ENCODE measurements at regions not wholly inside any gene's neighbourhood (a gene's known extent, or its start where the extent isn't known, plus 50 kb on each side); places are given as distances from the start of the nearest gene placed in this dataset.
A peak's percentile ranks its signal among the peaks of the same experiment; 100 is the strongest.

GRCh38 chr14:61893371-61893940 is 131.2 kb downstream of the SNAPC1 start:
- DNase-seq (no peak), ATAC-seq (no peak)

GRCh38 chr14:61894452-61895077 is 132.3 kb downstream of the SNAPC1 start:
- DNase-seq: peak; percentile 74
- no peak for ATAC-seq

GRCh38 chr14:61897300-61897699 is 135.1 kb downstream of the SNAPC1 start:
- ATAC-seq (no peak), DNase-seq (no peak)

- DNase-seq: no peak
- ATAC-seq: no peak
Observed at GRCh38 chr14:61898568-61898967, 136.3 kb downstream of the SNAPC1 start.

- ATAC-seq (no peak), DNase-seq (no peak)
Observed at GRCh38 chr14:61899497-61899896, 137.3 kb downstream of the SNAPC1 start.

GRCh38 chr14:61904946-61905345 is 142.7 kb downstream of the SNAPC1 start:
- DNase-seq: no peak
- no peak for ATAC-seq

- no peak for DNase-seq
- no peak for ATAC-seq
Observed at GRCh38 chr14:61911574-61911973, 149.4 kb downstream of the SNAPC1 start.

- DNase-seq: no peak
- no peak for ATAC-seq
Observed at GRCh38 chr14:61918998-61919397, 156.8 kb downstream of the SNAPC1 start.

- ATAC-seq: no peak
Observed at GRCh38 chr14:61923348-61923747, 161.1 kb downstream of the SNAPC1 start.

GRCh38 chr14:61925043-61925442 is 162.8 kb downstream of the SNAPC1 start:
- peak; percentile 6 for DNase-seq
- ATAC-seq: no peak

More at GRCh38 chr14:61923348-61923747, 161.1 kb downstream of the SNAPC1 start:
- DNase-seq: no peak

- ATAC-seq: no peak
Observed at GRCh38 chr14:61925732-61926435, 163.7 kb downstream of the SNAPC1 start.

GRCh38 chr14:61927060-61927459 is 164.8 kb downstream of the SNAPC1 start:
- DNase-seq: no peak
- ATAC-seq: no peak

More at GRCh38 chr14:61925732-61926435, 163.7 kb downstream of the SNAPC1 start:
- no peak for DNase-seq

- ATAC-seq (no peak), DNase-seq (no peak)
Observed at GRCh38 chr14:61927520-61927919, 165.3 kb downstream of the SNAPC1 start.

GRCh38 chr14:61928300-61928699 is 166.1 kb downstream of the SNAPC1 start:
- DNase-seq (no peak), ATAC-seq (no peak)

- DNase-seq (no peak), ATAC-seq (no peak)
Observed at GRCh38 chr14:61928701-61929100, 166.5 kb downstream of the SNAPC1 start.

- ATAC-seq (no peak), DNase-seq (no peak)
Observed at GRCh38 chr14:61929651-61930050, 167.4 kb downstream of the SNAPC1 start.

GRCh38 chr14:61930101-61930857 is 168.1 kb downstream of the SNAPC1 start:
- DNase-seq (no peak), ATAC-seq (no peak)

GRCh38 chr14:61932974-61933373 is 170.8 kb downstream of the SNAPC1 start:
- ATAC-seq (no peak), DNase-seq (no peak)

GRCh38 chr14:61934385-61934784 is 172.2 kb downstream of the SNAPC1 start:
- DNase-seq (no peak), ATAC-seq (peak; percentile 55)

- DNase-seq: no peak
- no peak for ATAC-seq
Observed at GRCh38 chr14:61939776-61940175, 177.6 kb downstream of the SNAPC1 start.

- ATAC-seq: no peak
- no peak for DNase-seq
Observed at GRCh38 chr14:61940666-61941420, 178.6 kb downstream of the SNAPC1 start.
